ENCODE measurements at regions not wholly inside any gene's neighbourhood (a gene's known extent, or its start where the extent isn't known, plus 50 kb on each side); places are given as distances from the start of the nearest gene placed in this dataset.

GRCh38 chr15:81899024-81899423 lies 146.8 kb downstream of the MEX3B start:
- no peak for TF ChIP-seq EZH2phosphoT487 (IDR thresholded peaks at IDR 0.05)
- TF ChIP-seq CTCF (IDR thresholded peaks at IDR 0.05) = no peak
- TF ChIP-seq EZH2 (IDR thresholded peaks at IDR 0.05) = no peak

All from neural progenitor cell (in vitro differentiated cells).